ENCODE measurements at regions not wholly inside any gene's neighbourhood (a gene's known extent, or its start where the extent isn't known, plus 50 kb on each side); places are given as distances from the start of the nearest gene placed in this dataset.

DNA sequence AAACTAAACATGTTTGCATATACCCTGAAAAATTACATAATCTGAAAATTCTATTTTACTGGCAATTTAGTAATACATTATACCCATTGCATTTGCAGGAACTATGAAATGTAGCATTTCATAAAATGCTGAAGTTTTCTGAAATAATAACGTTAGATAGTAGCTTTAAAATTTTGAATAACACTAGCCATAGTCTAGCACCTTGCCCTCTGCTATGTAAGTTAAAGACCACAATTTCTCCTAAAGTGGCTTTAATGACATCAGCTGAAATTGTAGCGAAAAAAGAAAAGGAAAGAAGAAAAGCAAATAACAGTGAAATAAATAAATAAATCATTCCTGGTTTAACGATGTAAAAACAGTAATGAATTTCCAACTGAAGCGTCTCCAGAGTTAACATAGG, 172.8 kb upstream of the RASA1 start:
- TF ChIP-seq EZH2phosphoT487 (IDR thresholded peaks at IDR 0.05) (no peak), EZH2 (IDR thresholded peaks at IDR 0.05) (no peak)
- TF ChIP-seq, protein P1, sequence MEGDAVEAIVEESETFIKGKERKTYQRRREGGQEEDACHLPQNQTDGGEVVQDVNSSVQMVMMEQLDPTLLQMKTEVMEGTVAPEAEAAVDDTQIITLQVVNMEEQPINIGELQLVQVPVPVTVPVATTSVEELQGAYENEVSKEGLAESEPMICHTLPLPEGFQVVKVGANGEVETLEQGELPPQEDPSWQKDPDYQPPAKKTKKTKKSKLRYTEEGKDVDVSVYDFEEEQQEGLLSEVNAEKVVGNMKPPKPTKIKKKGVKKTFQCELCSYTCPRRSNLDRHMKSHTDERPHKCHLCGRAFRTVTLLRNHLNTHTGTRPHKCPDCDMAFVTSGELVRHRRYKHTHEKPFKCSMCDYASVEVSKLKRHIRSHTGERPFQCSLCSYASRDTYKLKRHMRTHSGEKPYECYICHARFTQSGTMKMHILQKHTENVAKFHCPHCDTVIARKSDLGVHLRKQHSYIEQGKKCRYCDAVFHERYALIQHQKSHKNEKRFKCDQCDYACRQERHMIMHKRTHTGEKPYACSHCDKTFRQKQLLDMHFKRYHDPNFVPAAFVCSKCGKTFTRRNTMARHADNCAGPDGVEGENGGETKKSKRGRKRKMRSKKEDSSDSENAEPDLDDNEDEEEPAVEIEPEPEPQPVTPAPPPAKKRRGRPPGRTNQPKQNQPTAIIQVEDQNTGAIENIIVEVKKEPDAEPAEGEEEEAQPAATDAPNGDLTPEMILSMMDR (IDR thresholded peaks at IDR 0.05): no peak
- H3K4me2 ChIP-seq: no peak overlapping the region
- H3K36me3 ChIP-seq: no peaks in the 10 kb centered on the region
- Mint-ChIP-seq H3K27ac (no peak overlapping the region), H3K27me3 (ENCODE audit: insufficient read depth, low read depth) (no peaks in the 10 kb centered on the region), H3K9me3 (peaks cover 2% of the 10 kb centered on the region), H3K36me3 (no peaks in the 10 kb centered on the region), H3K4me3 (no peak overlapping the region), H3K4me1 (peaks cover under 1% of the 10 kb centered on the region)
- no peak overlapping the region for H3K9ac ChIP-seq
- no peaks in the 10 kb centered on the region for H4K20me1 ChIP-seq (ENCODE audit: low read depth)
- no peaks in the 10 kb centered on the region for H3K9me3 ChIP-seq (ENCODE audit: low read depth)
- no peaks in the 10 kb centered on the region for H3K79me2 ChIP-seq (ENCODE audit: low read depth)
- H3F3A ChIP-seq (ENCODE audit: low read depth): no peaks in the 10 kb centered on the region
- H3K27me3 ChIP-seq: no peaks in the 10 kb centered on the region
- no peak overlapping the region for H3K27ac ChIP-seq
- DNase-seq (ENCODE audit: low spot score): no peak
- no peak overlapping the region for H3K4me3 ChIP-seq
- no peaks in the 10 kb centered on the region for H3K4me1 ChIP-seq
- H2AFZ ChIP-seq (replicated peaks): no peak overlapping the region

- Mint-ChIP-seq H3K36me3 (no peaks in the 10 kb centered on the region), H3K9me3 (no peaks in the 10 kb centered on the region)
These were observed 171.9 kb upstream of the RASA1 start for GRCh38 chr5:87095787-87096186.

DNA sequence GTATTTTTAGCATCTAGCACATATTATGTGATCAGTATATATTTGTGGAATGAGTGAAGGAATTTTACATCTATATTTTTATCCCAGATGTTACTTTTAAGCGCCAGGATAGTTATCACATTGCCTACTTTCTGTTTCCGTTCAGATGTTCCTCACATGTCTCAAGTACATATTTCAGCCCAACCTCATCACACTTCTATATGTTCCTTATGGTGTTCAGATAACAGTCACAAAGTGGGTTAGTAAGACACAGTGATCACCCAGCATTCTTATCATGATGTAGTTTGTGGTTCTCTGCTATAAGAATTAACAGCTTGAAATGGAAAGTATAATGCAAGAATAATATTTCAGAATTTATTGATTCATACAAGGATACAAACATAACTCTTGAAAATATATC, 170.0 kb upstream of the RASA1 start:
- Mint-ChIP-seq H3K36me3 (no peaks in the 10 kb centered on the region), H3K4me1 (peaks cover 6% of the 10 kb centered on the region), H3K27ac (no peak overlapping the region), H3K27me3 (ENCODE audit: insufficient read depth, low read depth) (no peaks in the 10 kb centered on the region), H3K9me3 (no peaks in the 10 kb centered on the region), H3K4me3 (no peak overlapping the region)
- DNase-seq (ENCODE audit: low spot score): no peak
- no peak overlapping the region for H3K27ac ChIP-seq
- TF ChIP-seq EZH2phosphoT487 (IDR thresholded peaks at IDR 0.05): no peak
- TF ChIP-seq EZH2 (IDR thresholded peaks at IDR 0.05): no peak
- TF ChIP-seq, protein P1 (IDR thresholded peaks at IDR 0.05): no peak
- no peaks in the 10 kb centered on the region for H4K20me1 ChIP-seq (ENCODE audit: low read depth)
- H3K79me2 ChIP-seq (ENCODE audit: low read depth): no peaks in the 10 kb centered on the region
- no peaks in the 10 kb centered on the region for H3F3A ChIP-seq (ENCODE audit: low read depth)
- no peaks in the 10 kb centered on the region for H3K36me3 ChIP-seq
- H3K4me1 ChIP-seq: no peaks in the 10 kb centered on the region
- no peaks in the 10 kb centered on the region for H3K27me3 ChIP-seq
- no peak overlapping the region for H2AFZ ChIP-seq (replicated peaks)
- H3K9ac ChIP-seq: no peak overlapping the region
- no peak overlapping the region for H3K4me3 ChIP-seq
- H3K9me3 ChIP-seq (ENCODE audit: low read depth): no peaks in the 10 kb centered on the region
- H3K4me2 ChIP-seq: no peak overlapping the region

More at GRCh38 chr5:87095787-87096186, 171.9 kb upstream of the RASA1 start:
- no peak overlapping the region for H2AFZ ChIP-seq (replicated peaks)
- H3K9me3 ChIP-seq (ENCODE audit: low read depth): no peaks in the 10 kb centered on the region
- no peak overlapping the region for H3K4me3 ChIP-seq
- H3K27ac ChIP-seq: no peak overlapping the region
- no peaks in the 10 kb centered on the region for H3K36me3 ChIP-seq
- no peaks in the 10 kb centered on the region for H3K4me1 ChIP-seq
- no peaks in the 10 kb centered on the region for H3F3A ChIP-seq (ENCODE audit: low read depth)
- TF ChIP-seq, protein P1 (IDR thresholded peaks at IDR 0.05): no peak
- TF ChIP-seq EZH2 (IDR thresholded peaks at IDR 0.05) (no peak), EZH2phosphoT487 (IDR thresholded peaks at IDR 0.05) (no peak)
- H3K4me2 ChIP-seq: no peak overlapping the region
- H3K27me3 ChIP-seq: no peaks in the 10 kb centered on the region
- Mint-ChIP-seq H3K4me1 (peaks cover 6% of the 10 kb centered on the region), H3K4me3 (no peak overlapping the region), H3K27ac (no peak overlapping the region), H3K27me3 (ENCODE audit: insufficient read depth, low read depth) (no peaks in the 10 kb centered on the region)
- no peak for DNase-seq (ENCODE audit: low spot score)
- no peaks in the 10 kb centered on the region for H3K79me2 ChIP-seq (ENCODE audit: low read depth)
- no peak overlapping the region for H3K9ac ChIP-seq
- no peaks in the 10 kb centered on the region for H4K20me1 ChIP-seq (ENCODE audit: low read depth)
